ENCODE measurements at regions not wholly inside any gene's neighbourhood (a gene's known extent, or its start where the extent isn't known, plus 50 kb on each side); places are given as distances from the start of the nearest gene placed in this dataset.

DNA sequence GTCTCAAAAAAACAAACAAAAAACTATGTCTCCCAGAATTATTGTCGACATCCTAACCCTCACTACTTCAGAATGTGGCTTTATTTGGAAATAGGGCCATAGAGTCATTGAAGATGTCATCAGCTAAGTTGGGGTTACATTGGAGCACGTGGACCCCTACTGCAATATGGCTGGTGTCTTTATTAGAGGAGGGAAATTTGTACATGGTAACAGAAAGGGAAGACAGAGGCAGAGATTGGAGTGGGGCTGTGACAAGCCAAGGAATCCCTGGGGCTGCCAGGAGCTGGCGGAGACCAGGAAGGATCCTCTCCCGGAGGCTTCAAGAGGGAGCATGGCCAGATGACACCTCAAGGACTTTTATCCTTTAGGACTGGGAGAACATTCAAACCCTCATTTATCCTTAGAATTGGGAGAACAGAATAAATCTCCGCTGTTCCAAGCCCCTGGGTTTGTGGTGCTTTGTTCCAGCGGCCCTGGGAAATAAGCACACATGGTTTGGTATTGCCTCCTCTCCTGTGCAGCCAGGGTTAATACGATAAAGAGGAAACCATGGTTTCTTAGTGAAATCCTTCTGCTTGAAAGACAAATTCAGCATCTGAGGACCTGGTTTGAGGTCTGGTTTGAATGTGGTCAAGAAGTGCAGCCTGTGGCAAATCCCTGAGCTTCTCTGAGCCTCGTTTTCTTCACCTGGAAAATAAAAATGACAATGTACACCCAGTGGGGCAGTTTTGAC lies 184.7 kb downstream of the MYCN start:
- DNase-seq, result no peak
- Mint-ChIP-seq H3K4me1 (no peaks in the 10 kb centered on the region), H3K9me3 (no peaks in the 10 kb centered on the region), H3K4me3 (no peak overlapping the region), H3K36me3 (no peaks in the 10 kb centered on the region), H3K27ac (no peak overlapping the region), H3K27me3 (ENCODE audit: low read depth in 3 of 3) (peaks cover 0 to 2% (median 0%) of the 10 kb centered on the region in 3 donors)

DNA sequence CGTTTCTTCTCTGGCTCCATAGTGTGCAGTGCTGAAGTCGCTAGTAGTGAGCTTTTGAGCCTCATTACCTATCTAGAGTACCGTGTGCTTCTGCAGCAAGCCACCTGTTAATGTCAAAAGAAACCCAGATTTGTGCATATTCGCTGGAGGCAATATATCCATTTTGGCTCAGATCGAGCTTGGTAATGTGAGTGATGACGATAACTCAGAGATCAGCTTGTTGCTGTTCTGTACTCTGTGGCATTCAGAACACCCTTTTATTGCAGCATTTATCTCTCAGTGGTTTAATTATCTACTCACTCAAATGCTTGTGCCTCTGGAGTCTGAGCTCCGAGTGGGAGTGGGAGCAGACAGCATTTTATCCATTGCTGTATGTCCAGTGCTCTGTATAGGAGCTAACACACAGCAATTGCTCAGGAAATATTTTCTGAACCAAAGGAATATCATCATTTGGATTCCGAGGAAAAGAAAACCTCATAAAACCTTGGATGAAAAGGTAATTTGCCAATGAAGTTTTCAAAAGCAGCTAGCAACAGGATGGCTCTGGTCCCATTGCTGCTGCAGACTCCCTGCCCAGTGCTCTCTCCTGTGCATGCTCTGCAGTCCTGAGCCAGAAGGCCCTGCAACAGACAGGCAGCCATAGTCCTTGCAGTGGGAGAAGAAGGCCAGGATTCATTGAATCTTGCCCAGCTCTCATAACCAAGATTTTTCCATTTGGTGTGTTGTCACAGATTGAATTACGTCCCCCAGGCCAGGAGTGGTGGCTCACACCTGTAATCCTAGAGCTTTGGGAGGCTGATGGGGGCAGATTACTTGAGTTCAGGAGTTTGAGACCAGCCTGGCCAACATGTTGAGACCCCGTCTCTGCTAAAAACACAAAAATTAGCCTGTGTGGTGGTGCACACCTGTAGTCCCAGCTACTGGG lies 183.8 kb downstream of the MYCN start:
- DNase-seq, result no peak
- no peaks in the 10 kb centered on the region for H3K4me1 Mint-ChIP-seq
- no peaks in the 10 kb centered on the region for H3K9me3 Mint-ChIP-seq
- no peak overlapping the region for H3K4me3 Mint-ChIP-seq
- peaks cover 0 to 2% (median 0%) of the 10 kb centered on the region in 3 donors for H3K27me3 Mint-ChIP-seq (ENCODE audit: low read depth in 3 of 3)
- H3K27ac Mint-ChIP-seq, result no peak overlapping the region
- H3K36me3 Mint-ChIP-seq, result no peaks in the 10 kb centered on the region

- H3K4me1 Mint-ChIP-seq, result no peaks in the 10 kb centered on the region
Measured at GRCh38 chr2:16123421-16123820, 183.1 kb downstream of the MYCN start.

GRCh38 chr2:16122556-16122955 lies 182.2 kb downstream of the MYCN start:
- Mint-ChIP-seq H3K4me1 (no peaks in the 10 kb centered on the region), H3K36me3 (no peaks in the 10 kb centered on the region), H3K9me3 (no peaks in the 10 kb centered on the region), H3K27me3 (ENCODE audit: low read depth in 3 of 3) (peaks cover 0 to 2% (median 0%) of the 10 kb centered on the region in 3 donors), H3K27ac (no peak overlapping the region), H3K4me3 (no peak overlapping the region)
- no peak for DNase-seq

More at GRCh38 chr2:16123421-16123820, 183.1 kb downstream of the MYCN start:
- Mint-ChIP-seq H3K27me3 (ENCODE audit: low read depth in 3 of 3) (peaks cover 0 to 2% (median 0%) of the 10 kb centered on the region in 3 donors), H3K9me3 (no peaks in the 10 kb centered on the region), H3K4me3 (no peak overlapping the region), H3K36me3 (no peaks in the 10 kb centered on the region), H3K27ac (no peak overlapping the region)
- no peak for DNase-seq

DNA sequence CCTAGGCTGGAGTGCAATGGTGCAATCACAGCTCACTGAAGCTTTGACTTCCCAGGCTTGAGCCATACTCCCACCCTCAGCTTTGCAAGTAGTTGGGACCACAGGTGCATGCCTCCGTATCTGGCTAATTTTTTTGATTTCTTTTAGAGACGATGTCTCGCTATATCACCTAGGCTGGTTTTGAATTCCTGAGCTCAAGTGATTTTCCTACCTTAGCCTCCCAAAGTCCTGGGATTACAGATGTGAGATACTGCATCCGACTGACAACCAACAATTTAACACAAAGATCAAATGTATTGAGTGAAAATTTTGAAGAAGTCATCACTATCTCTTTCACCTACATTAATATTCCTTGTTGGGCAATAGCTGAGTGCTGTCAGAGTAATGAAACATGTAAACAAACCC lies 181.6 kb downstream of the MYCN start:
- no peaks in the 10 kb centered on the region for H3K36me3 Mint-ChIP-seq
- H3K4me1 Mint-ChIP-seq, result no peaks in the 10 kb centered on the region
- H3K27me3 Mint-ChIP-seq (ENCODE audit: low read depth in 3 of 3), result peaks cover 0 to 2% (median 0%) of the 10 kb centered on the region in 3 donors
- no peak overlapping the region for H3K27ac Mint-ChIP-seq
- H3K9me3 Mint-ChIP-seq, result no peaks in the 10 kb centered on the region
- DNase-seq, result no peak
- H3K4me3 Mint-ChIP-seq, result no peak overlapping the region

DNA sequence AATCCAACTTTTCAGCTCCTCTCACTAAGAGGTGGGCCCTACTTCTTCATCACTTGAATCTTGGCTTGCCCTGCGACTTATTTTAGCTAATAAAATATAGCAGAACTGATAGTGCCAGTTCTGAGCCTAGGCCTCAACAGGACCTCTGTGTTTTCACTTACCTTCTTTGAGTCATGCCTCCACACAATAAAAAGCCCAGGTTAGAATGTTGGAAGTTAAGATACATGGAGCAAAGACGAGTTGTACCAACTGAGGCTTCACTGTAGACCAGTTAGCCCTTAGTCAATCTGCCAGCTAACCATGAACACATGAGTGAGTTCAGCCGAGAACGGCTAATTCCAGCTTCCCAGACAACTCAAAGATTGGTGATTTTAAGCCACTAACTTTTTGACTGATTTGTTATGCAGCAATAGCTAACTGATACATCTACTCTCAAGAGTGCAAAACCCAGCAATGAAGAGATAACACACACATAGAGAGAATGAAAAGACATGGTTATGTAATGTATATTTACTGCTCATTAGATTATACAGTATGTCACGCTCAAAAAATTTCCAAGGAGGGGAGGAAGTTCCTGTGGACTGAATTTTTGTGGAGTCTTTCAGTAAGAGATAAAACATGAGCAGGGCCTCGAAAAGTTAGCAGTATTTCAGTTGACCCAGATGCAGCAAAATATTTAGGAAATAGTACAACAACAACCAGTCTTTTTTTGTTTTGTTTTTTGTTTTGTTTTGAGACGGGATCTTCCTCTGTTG lies 181.1 kb downstream of the MYCN start:
- DNase-seq, result no peak
- Mint-ChIP-seq H3K27ac (no peak overlapping the region), H3K27me3 (ENCODE audit: low read depth in 3 of 3) (peaks cover 0 to 2% (median 0%) of the 10 kb centered on the region in 3 donors), H3K9me3 (no peaks in the 10 kb centered on the region), H3K4me3 (no peak overlapping the region), H3K4me1 (no peaks in the 10 kb centered on the region), H3K36me3 (no peaks in the 10 kb centered on the region)

- no peak for DNase-seq
- Mint-ChIP-seq H3K36me3 (no peaks in the 10 kb centered on the region), H3K9me3 (peaks cover 0 to 2% (median 0%) of the 10 kb centered on the region in 6 donors), H3K4me3 (no peak overlapping the region), H3K27ac (no peak overlapping the region), H3K4me1 (no peaks in the 10 kb centered on the region), H3K27me3 (ENCODE audit: low read depth in 3 of 3) (peaks cover 0 to 2% (median 0%) of the 10 kb centered on the region in 3 donors)
Measured at GRCh38 chr2:16120591-16121180, 180.3 kb downstream of the MYCN start.

- no peaks in the 10 kb centered on the region for H3K27me3 Mint-ChIP-seq (ENCODE audit: low read depth in 3 of 3)
- H3K27ac Mint-ChIP-seq, result no peak overlapping the region
- no peaks in the 10 kb centered on the region for H3K4me1 Mint-ChIP-seq
- peaks cover 0 to 4% (median 0%) of the 10 kb centered on the region in 6 donors for H3K9me3 Mint-ChIP-seq
- H3K36me3 Mint-ChIP-seq, result no peaks in the 10 kb centered on the region
- DNase-seq, result no peak
- H3K4me3 Mint-ChIP-seq, result no peak overlapping the region
Measured at GRCh38 chr2:16119741-16120140, 179.4 kb downstream of the MYCN start.

- H3K27ac Mint-ChIP-seq, result no peak overlapping the region
- H3K27me3 Mint-ChIP-seq (ENCODE audit: low read depth in 3 of 3), result no peaks in the 10 kb centered on the region
- no peak for DNase-seq
- no peak overlapping the region for H3K4me3 Mint-ChIP-seq
- H3K4me1 Mint-ChIP-seq, result no peaks in the 10 kb centered on the region
- peaks cover 0 to 4% (median 0%) of the 10 kb centered on the region in 6 donors for H3K9me3 Mint-ChIP-seq
- no peaks in the 10 kb centered on the region for H3K36me3 Mint-ChIP-seq
Measured at GRCh38 chr2:16118611-16119590, 178.6 kb downstream of the MYCN start.

DNA sequence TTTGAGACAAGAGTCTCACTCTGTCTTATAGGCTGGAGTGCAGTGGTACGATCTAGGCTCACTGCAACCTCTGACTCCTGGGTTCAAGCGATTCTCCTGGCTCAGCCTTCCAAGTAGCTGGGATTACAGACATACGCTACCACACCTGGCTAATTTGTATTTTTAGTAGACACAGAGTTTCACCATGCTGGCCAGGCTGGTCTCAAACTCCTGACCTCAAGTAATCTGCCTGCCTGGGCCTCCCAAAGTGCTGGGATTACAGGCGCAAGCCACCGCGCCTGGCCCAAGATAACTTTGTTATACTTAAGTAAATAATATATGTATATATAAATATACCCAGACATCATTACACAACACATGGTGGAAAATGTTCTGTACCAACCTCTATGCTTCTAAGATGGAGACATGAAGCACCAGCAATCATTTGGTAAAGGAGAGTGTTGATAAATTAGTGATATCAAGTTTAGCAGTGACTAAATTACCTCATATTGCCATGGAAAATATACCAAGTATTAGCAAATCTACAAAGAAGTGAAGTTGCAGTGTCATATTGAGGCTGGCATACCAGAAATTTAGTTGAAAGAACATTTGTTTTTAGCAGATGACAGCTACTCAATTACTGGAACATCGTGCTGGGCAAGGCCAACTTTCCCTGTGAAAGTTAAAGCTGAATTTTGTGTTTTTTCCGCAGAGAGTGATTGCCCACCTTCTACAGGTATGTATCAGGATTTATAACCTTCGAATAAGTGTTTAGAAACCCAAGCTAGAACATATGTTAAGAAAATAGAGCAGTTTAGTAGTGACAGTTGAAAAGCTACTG lies 177.7 kb downstream of the MYCN start:
- no peak overlapping the region for H3K27ac Mint-ChIP-seq
- H3K9me3 Mint-ChIP-seq, result peaks cover 0 to 4% (median 0%) of the 10 kb centered on the region in 6 donors
- no peaks in the 10 kb centered on the region for H3K27me3 Mint-ChIP-seq (ENCODE audit: low read depth in 3 of 3)
- H3K4me1 Mint-ChIP-seq, result no peaks in the 10 kb centered on the region
- no peak for DNase-seq
- H3K4me3 Mint-ChIP-seq, result no peak overlapping the region
- no peaks in the 10 kb centered on the region for H3K36me3 Mint-ChIP-seq

DNA sequence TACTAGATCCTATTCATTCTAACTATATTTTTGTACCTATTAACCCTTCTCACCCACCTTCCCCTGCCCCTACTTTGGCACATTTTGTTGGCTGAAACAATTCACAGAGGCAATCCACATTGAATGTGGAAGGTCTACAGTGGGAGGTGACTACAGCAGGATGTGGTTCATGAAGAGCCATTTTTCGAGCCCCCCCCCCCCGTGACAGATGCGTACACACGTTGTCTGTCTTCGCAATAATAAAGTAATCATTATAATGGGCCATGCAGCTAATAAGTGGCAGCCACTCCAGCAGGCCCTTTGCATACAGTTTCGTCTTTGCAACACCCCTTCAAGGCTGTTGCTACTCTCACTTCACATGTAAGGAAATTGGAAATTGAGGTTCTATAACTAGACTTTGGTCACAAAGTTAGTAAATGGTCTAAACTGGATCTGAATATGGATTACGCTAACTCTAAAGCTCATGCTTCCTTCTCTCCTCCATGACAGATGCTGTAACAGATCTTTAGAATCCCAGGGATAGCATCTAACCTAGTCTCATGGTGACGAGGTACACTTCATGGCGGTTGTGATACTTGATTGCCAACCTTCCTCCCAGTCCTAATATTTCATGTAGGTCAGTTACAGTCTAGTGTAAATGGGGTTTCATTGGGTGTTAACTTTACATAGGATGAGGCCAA lies 176.8 kb downstream of the MYCN start:
- no peak for DNase-seq
- Mint-ChIP-seq H3K4me1 (no peaks in the 10 kb centered on the region), H3K27ac (no peak overlapping the region), H3K9me3 (peaks cover 0 to 4% (median 0%) of the 10 kb centered on the region in 6 donors), H3K27me3 (ENCODE audit: low read depth in 3 of 3) (no peaks in the 10 kb centered on the region), H3K36me3 (no peaks in the 10 kb centered on the region), H3K4me3 (no peak overlapping the region)
